Ramos (cell line): ENCODE measurements at regions not wholly inside any gene's neighbourhood (a gene's known extent, or its start where the extent isn't known, plus 50 kb on each side); places are given as distances from the start of the nearest gene placed in this dataset.

Source experiments
- in situ Hi-C: fragments of 300-500 bp; cut with MboI; formaldehyde crosslinking; loops from one replicate; pipeline ENCODE4 v1.14.3; 2022; ENCODE audit warnings: low sequenced_read_pairs; ENCODE audit not compliant: unreplicated experiment

GRCh38 chr15:29396176-29396811 lies 126.7 kb upstream of the NSMCE3 start:
- in situ Hi-C loops, result no loop called here

- in situ Hi-C loops, result no loop called here
These were observed 123.8 kb upstream of the NSMCE3 start for GRCh38 chr15:29393443-29393842.

- in situ Hi-C loops, result no loop called here
These were observed 122.7 kb upstream of the NSMCE3 start for GRCh38 chr15:29392358-29392757.

DNA sequence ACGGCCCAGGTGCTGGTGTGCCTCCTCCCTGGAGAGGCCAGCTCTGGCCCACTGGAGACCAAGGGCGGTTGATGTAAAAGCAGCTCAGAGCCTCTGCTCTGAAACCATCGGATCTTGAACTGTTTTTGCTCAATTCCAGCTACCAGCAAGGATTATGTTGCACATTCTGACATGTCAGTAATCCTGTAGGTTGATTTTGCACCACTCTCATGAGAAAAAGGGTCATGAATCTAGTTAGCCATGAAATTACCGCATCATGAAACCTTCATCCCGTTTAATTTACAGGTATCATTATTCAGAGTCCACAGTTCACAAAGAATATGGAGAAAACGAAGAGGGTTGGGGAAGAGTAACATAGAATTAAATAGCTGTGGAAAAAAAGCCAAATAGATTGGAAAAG lies 120.4 kb upstream of the NSMCE3 start:
- in situ Hi-C loops, result no loop called here

DNA sequence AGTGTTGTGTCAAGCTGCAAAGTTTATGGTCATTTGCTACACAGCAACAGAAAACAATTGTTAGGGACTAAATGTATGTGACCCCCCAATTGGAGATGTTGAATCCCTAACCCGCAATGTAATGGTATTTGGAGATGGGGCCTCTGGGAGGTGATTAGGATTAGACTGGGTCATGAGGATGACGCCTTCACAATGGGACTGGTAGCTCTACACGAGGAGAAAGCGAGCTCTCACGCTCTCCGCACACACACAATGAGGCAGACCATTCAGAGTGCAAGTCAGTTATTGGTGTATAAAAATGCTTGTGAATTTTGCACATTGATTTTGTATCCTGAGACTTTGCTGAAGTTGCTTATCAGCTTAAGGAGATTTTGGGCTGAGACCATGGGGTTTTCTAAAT lies 116.9 kb upstream of the NSMCE3 start:
- in situ Hi-C loops, result no loop called here

- in situ Hi-C loops, result no loop called here
These were observed 113.7 kb upstream of the NSMCE3 start for GRCh38 chr15:29383367-29383766.

GRCh38 chr15:29382862-29383261 lies 113.2 kb upstream of the NSMCE3 start:
- in situ Hi-C loops, result no loop called here

- in situ Hi-C loops, result no loop called here
These were observed 110.8 kb upstream of the NSMCE3 start for GRCh38 chr15:29380466-29380865.

DNA sequence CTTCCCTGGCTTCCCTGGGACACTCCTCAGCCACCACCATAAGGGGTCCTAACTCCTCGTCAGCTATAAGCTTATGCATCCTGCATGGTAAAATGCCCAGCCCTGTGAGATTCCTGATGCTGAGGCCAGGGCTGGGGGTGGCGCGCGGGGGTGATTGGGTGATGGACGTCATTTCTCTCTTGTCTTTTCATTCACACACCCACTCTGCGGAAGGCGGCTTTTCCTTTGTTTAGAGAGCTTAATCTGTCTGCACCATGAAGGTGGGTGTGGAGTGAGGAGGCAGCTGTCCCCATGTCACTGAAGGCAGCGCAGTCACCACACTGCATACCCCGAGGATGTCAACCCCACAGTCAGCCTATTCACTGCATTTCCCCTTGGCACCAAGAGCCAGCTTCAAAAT lies 110.0 kb upstream of the NSMCE3 start:
- in situ Hi-C loops, result no loop called here

DNA sequence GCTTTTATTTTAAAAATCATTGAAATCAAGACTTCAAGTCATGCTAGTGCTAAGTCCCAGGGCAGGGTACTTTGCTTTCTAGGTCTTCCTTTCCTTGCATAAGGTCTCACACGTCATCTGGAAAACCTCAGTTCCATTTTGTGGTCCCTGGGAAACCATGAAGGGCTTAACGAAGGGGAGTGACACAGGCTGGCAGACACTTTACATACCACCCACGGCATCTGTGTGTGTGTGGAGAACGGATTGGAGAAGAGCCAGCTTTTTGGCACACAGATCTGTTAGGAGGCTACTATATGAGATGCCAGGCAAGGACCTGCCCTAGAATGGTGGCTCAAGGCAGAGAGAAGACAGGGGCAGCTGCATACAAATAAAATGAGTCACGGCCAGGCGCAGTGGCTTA lies 107.5 kb upstream of the NSMCE3 start:
- in situ Hi-C loops, result no loop called here

DNA sequence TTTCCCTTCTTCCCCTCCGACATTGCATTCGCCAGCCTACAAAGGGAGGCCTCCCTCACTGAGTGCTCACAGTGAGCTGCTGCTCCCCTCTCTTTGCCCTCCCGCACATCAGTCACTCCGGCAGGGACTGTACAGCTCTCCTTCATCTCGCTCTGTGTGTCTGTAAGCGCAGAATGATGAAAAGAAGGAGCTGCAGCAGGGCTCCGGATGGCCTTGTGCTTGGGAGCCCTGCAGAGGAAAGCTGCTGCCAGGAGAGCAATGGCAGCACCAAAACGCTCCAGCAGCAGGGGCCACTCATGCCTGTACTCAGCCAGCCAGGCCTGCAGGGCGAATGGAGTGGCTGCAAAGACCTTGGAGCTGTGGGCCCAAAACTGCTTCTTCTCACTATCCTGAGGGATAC lies 107.0 kb upstream of the NSMCE3 start:
- in situ Hi-C loops, result no loop called here

- in situ Hi-C loops, result no loop called here
These were observed 99.6 kb upstream of the NSMCE3 start for GRCh38 chr15:29369261-29369660.

GRCh38 chr15:29364426-29365078 lies 94.9 kb upstream of the NSMCE3 start:
- in situ Hi-C loops, result no loop called here

- in situ Hi-C loops, result no loop called here
These were observed 91.9 kb upstream of the NSMCE3 start for GRCh38 chr15:29361560-29361959.

DNA sequence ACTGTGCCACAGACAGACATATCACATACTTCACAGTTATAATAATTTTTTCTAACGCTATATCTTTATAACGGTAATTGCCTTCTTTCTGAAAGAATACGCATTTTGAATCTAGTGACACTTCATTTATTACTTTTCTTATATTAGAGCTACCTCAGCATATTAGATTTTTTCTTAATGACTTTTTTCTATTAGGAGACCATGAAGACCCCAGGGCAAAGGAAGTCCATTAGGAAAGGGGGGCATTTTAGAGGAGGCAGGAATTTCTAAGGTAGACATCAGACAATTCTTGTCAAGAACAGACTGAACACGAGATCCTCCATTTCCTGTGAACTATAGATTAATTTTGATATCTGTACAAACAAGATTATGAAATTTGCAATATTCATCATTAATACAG lies 90.5 kb upstream of the NSMCE3 start:
- in situ Hi-C loops, result no loop called here

- in situ Hi-C loops, result no loop called here
These were observed 87.2 kb upstream of the NSMCE3 start for GRCh38 chr15:29356786-29357185.

- in situ Hi-C loops, result no loop called here
These were observed 85.9 kb upstream of the NSMCE3 start for GRCh38 chr15:29355477-29355876.

DNA sequence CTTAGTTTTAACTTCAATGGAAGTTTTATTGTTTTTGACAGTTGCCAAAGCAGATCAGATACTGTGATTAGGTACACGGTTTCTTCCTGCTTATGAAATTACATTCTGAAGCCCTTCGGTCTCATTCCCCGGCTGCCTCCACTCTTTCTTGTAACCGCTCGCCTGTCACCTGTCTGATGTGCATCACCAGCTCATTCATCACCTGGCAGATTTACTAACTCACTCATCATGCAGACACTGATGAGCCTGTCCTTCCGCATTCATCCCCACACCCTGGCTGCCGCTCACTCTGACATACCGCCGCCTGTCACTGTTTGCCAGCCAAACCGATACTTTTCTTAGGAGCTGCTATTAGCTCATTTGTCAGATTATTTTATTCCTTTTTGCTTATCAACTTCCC lies 82.8 kb upstream of the NSMCE3 start:
- in situ Hi-C loops, result no loop called here

DNA sequence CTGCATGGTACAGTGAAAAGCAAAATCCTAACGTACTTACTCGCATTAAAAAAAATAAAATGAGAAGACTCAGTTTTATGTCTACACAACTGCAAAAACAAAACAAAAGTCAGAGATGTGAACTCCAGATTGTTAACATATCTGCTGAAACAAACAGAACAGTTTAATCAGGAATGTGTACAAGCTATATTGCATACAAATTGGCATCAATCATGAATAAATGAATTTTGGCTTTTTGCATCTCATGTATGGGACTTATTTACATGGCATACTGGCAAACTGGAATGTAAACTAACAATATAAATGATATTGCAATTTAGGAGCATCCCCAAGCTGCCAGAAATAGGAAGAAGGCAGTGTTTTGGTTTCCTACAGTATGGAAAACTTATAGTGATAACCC lies 79.6 kb upstream of the NSMCE3 start:
- in situ Hi-C loops, result no loop called here

GRCh38 chr15:29348336-29348914 lies 78.8 kb upstream of the NSMCE3 start:
- in situ Hi-C loops, result no loop called here

DNA sequence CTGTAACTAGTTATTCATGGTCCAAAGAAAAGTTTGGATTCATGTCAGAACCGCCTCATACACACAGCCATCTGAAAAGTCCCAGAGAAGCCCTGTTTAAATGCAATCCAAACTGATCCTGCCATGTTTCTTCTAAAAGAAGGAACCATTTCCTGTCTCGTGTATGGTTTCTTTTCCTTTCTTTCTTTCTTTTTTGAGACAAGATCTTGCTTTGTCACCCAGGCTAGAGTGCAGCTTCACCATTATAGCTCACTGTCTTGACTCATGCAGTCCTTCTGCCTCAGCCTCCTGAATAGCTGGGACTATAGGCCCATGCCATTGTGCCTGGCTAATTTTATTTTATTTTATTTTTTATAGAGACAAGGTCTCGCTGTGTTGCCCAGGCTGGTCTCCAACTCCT lies 77.4 kb upstream of the NSMCE3 start:
- in situ Hi-C loops, result no loop called here
